ENCODE measurements at regions not wholly inside any gene's neighbourhood (a gene's known extent, or its start where the extent isn't known, plus 50 kb on each side); places are given as distances from the start of the nearest gene placed in this dataset.

GRCh38 chr2:107266555-107266954 lies 380.6 kb upstream of the ST6GAL2 start:
- Histone ChIP-seq H3K27me3 (no peaks in the 10 kb centered on the region), H3K27ac (no peak overlapping the region), H3K4me1 (no peaks in the 10 kb centered on the region), H3K36me3 (no peaks in the 10 kb centered on the region), H3K4me3 (no peak overlapping the region), H3K9me3 (no peaks in the 10 kb centered on the region)
- TF ChIP-seq CTCF (IDR thresholded peaks at IDR 0.05 in 4 of 5, conservative IDR thresholded peaks at IDR 0.05 in 1 of 5) (no peak), POLR2A (IDR thresholded peaks at IDR 0.05) (no peak)
- in situ Hi-C loops (cut with MboI; ENCODE audit: low sequenced_read_pairs in 4 of 4), result no loop called here
- intact Hi-C loops (cut with DNase I; ENCODE audit: low total_unique reads), result no loop called here
- ATAC-seq, result no peak
- DNase-seq, result no peak

- ATAC-seq (no peak), DNase-seq (no peak)
- H3K4me1 ChIP-seq, result no peaks in the 10 kb centered on the region
- no peak overlapping the region for H3K27ac ChIP-seq
- in situ Hi-C loops (cut with MboI; ENCODE audit: low sequenced_read_pairs in 4 of 4), result no loop called here
- intact Hi-C loops (cut with DNase I; ENCODE audit: low total_unique reads), result no loop called here
- no peaks in the 10 kb centered on the region for H3K36me3 ChIP-seq
- H3K9me3 ChIP-seq, result no peaks in the 10 kb centered on the region
- no peaks in the 10 kb centered on the region for H3K27me3 ChIP-seq
- no peak overlapping the region for H3K4me3 ChIP-seq
- TF ChIP-seq POLR2A (IDR thresholded peaks at IDR 0.05), result no peak
- no peak for TF ChIP-seq CTCF (IDR thresholded peaks at IDR 0.05 in 4 of 5, conservative IDR thresholded peaks at IDR 0.05 in 1 of 5)
Measured at GRCh38 chr2:107267086-107267485, 381.1 kb upstream of the ST6GAL2 start.

- intact Hi-C loops (cut with DNase I; ENCODE audit: low total_unique reads), result no loop called here
- no peaks in the 10 kb centered on the region for H3K4me1 ChIP-seq
- DNase-seq (no peak), ATAC-seq (no peak)
- in situ Hi-C loops (cut with MboI; ENCODE audit: low sequenced_read_pairs in 4 of 4), result no loop called here
- H3K36me3 ChIP-seq, result no peaks in the 10 kb centered on the region
- H3K9me3 ChIP-seq, result no peaks in the 10 kb centered on the region
- no peak overlapping the region for H3K4me3 ChIP-seq
- no peak for TF ChIP-seq POLR2A (IDR thresholded peaks at IDR 0.05)
- no peak for TF ChIP-seq CTCF (IDR thresholded peaks at IDR 0.05 in 4 of 5, conservative IDR thresholded peaks at IDR 0.05 in 1 of 5)
- H3K27ac ChIP-seq, result no peak overlapping the region
- no peaks in the 10 kb centered on the region for H3K27me3 ChIP-seq
Measured at GRCh38 chr2:107276034-107276433, 390.1 kb upstream of the ST6GAL2 start.

GRCh38 chr2:107278672-107279071 lies 392.7 kb upstream of the ST6GAL2 start:
- in situ Hi-C loops (cut with MboI; ENCODE audit: low sequenced_read_pairs in 4 of 4), result no loop called here
- TF ChIP-seq POLR2A (IDR thresholded peaks at IDR 0.05), result no peak
- TF ChIP-seq CTCF (IDR thresholded peaks at IDR 0.05 in 4 of 5, conservative IDR thresholded peaks at IDR 0.05 in 1 of 5), result no peak
- no peaks in the 10 kb centered on the region for H3K36me3 ChIP-seq
- intact Hi-C loops (cut with DNase I; ENCODE audit: low total_unique reads), result no loop called here
- DNase-seq (no peak), ATAC-seq (no peak)
- H3K27ac ChIP-seq, result no peak overlapping the region
- H3K4me1 ChIP-seq, result no peaks in the 10 kb centered on the region
- H3K4me3 ChIP-seq, result no peak overlapping the region
- no peaks in the 10 kb centered on the region for H3K27me3 ChIP-seq
- H3K9me3 ChIP-seq, result no peaks in the 10 kb centered on the region

- ATAC-seq, result no peak
- TF ChIP-seq POLR2A (IDR thresholded peaks at IDR 0.05), result no peak
- TF ChIP-seq CTCF (IDR thresholded peaks at IDR 0.05 in 4 of 5, conservative IDR thresholded peaks at IDR 0.05 in 1 of 5), result no peak
- H3K36me3 ChIP-seq, result no peaks in the 10 kb centered on the region
Measured at GRCh38 chr2:107281637-107282036, 395.7 kb upstream of the ST6GAL2 start.

More at GRCh38 chr2:107281637-107282036, 395.7 kb upstream of the ST6GAL2 start:
- no peaks in the 10 kb centered on the region for H3K27me3 ChIP-seq
- no peak overlapping the region for H3K4me3 ChIP-seq
- no peaks in the 10 kb centered on the region for H3K4me1 ChIP-seq
- in situ Hi-C loops (cut with MboI; ENCODE audit: low sequenced_read_pairs in 4 of 4) (no loop called here), intact Hi-C loops (cut with DNase I; ENCODE audit: low total_unique reads) (no loop called here)
- H3K27ac ChIP-seq, result no peak overlapping the region
- no peaks in the 10 kb centered on the region for H3K9me3 ChIP-seq
- no peak for DNase-seq

All from gastrocnemius medialis (tissue), 4 donors.